Activated naive CD8-positive, alpha-beta T cell treated with anti-CD3 and anti-CD28 coated beads, Interleukin-2, amount 10 ng/mL, durations not matched to agents 7 days and 5 days (primary cell): ENCODE measurements at regions not wholly inside any gene's neighbourhood (a gene's known extent, or its start where the extent isn't known, plus 50 kb on each side); places are given as distances from the start of the nearest gene placed in this dataset.

Experiments
- ATAC-seq: fragments of 150-1000 bp; cut with Tn5 transposase; one replicate; pipeline ENCODE4 v1.10.0; 2021; ENCODE audit warnings: low read depth, moderate library complexity
- POLR2A ChIA-PET: fragments of 350-600 bp; sonication (Branson Sonifier 250); formaldehyde crosslinking; loops from one replicate; lab custom pipeline; 2021; ENCODE audit warnings: antibody characterized with exemption; lab: Charles Lee
- DNase-seq: peaks from one replicate; pipeline ENCODE4 v3.0.0; 2021
- H3K27ac Mint-ChIP-seq: one replicate; pipeline ENCODE4 v1.8.0; 2022; ENCODE audit warnings: mild to moderate bottlenecking, mixed read lengths
- H3K27me3 Mint-ChIP-seq: one replicate; pipeline ENCODE4 v1.8.0; 2022; ENCODE audit warnings: mild to moderate bottlenecking, moderate library complexity, mixed read lengths
- H3K36me3 Mint-ChIP-seq: one replicate; pipeline ENCODE4 v1.8.0; 2021; ENCODE audit warnings: mild to moderate bottlenecking, mixed read lengths
- H3K4me1 Mint-ChIP-seq: one replicate; pipeline ENCODE4 v1.8.0; 2021; ENCODE audit warnings: mixed read lengths
- H3K4me3 Mint-ChIP-seq: one replicate; pipeline ENCODE4 v1.8.0; 2022; ENCODE audit warnings: mild to moderate bottlenecking, moderate library complexity, mixed read lengths
- H3K9me3 Mint-ChIP-seq: one replicate; pipeline ENCODE4 v1.8.0; 2021; ENCODE audit warnings: mixed read lengths

DNA sequence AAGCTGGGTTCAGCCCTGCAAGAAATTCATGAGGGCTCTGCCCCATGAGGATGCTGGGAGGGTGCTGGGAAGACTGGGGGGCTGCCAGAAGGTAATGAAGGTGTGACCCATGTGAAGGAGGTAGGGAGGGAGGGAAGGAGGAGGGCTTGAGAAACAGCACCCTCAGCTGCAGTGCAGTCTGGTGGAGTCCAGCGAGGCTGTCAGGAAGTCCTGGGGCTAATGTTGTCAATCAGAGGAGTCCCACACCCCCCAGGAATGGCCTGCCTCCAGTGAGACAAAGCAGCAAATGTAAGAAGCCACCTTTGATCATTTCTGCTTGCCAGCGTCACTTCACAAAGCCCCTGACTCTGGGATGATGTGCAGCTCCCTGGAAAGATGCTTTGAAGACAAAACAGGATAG is 248.4 kb downstream of the SH3BP4 start:
- DNase-seq (no peak), ATAC-seq (no peak)
- Mint-ChIP-seq H3K4me3 (no peak overlapping the region), H3K36me3 (no peaks in the 10 kb centered on the region), H3K27me3 (peaks cover 2% of the 10 kb centered on the region), H3K9me3 (no peaks in the 10 kb centered on the region), H3K4me1 (no peaks in the 10 kb centered on the region), H3K27ac (no peak overlapping the region)
- POLR2A ChIA-PET, result no interaction called here

DNA sequence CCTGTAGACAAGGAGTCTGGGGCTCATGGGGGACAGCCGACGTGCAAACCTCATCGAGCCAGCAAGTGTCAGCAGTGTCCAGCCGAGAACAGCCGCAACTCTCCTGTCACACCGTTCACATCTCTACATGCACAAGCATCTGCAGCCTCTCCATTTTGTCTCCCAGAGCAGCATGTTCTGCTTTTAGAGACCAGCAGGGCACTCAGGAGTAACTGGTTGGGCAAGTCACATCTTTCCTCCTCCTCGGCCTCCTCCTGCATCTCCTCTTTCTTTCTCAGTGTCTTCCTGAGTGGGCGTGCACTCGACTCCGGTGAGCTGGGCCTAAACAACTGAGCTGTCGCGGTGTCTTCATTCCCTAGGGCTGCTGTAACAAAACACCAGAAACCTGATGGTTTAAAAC is 249.9 kb downstream of the SH3BP4 start:
- DNase-seq (no peak), ATAC-seq (no peak)
- Mint-ChIP-seq H3K4me1 (no peaks in the 10 kb centered on the region), H3K36me3 (no peaks in the 10 kb centered on the region), H3K4me3 (no peak overlapping the region), H3K9me3 (no peaks in the 10 kb centered on the region), H3K27me3 (peaks cover 2% of the 10 kb centered on the region), H3K27ac (no peak overlapping the region)
- POLR2A ChIA-PET, result no interaction called here

DNA sequence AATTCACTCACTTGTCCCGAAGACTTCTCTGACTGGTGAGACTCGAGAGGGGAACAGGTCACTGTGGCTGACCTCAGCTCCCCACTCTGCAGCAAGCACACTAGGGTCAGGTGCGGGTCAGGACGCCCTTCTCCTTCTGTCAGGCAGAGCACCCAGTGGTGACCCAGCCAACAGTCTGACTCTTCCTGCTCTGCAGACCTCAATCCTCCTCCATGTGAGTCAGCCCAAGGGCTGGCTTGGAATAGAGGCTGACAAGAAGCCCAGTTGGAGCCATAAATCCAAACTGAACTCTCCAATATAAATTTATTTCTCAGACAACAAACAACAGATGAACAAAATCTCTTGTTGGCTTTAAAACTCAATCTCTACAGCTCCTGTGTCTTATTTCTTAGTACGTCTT is 253.1 kb downstream of the SH3BP4 start:
- Mint-ChIP-seq H3K27me3 (no peaks in the 10 kb centered on the region), H3K27ac (no peak overlapping the region), H3K36me3 (no peaks in the 10 kb centered on the region), H3K4me3 (no peak overlapping the region), H3K9me3 (no peaks in the 10 kb centered on the region), H3K4me1 (no peaks in the 10 kb centered on the region)
- DNase-seq, result no peak
- POLR2A ChIA-PET, result no interaction called here
- no peak for ATAC-seq

DNA sequence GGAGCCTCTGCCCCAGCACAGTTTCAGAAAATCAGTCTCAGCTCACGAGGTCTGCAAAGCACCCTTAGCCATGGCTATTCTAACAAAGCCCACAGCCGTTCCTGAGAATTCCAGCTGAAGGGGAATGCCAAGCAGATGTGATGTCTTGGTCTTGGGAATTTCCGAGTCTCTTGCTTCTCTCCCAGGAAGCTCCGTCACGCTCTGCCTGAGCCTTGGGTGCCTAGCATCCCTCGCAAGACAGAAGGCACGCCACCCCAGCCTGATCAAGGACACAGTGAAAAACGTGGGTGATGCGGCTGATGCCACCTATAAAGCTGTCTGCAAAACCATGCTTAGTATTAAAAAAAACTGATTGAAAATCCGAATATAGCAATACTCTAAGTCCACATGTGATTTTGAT is 254.6 kb downstream of the SH3BP4 start:
- Mint-ChIP-seq H3K27ac (no peak overlapping the region), H3K27me3 (peaks cover 4% of the 10 kb centered on the region), H3K4me3 (no peak overlapping the region), H3K4me1 (no peaks in the 10 kb centered on the region), H3K9me3 (no peaks in the 10 kb centered on the region), H3K36me3 (no peaks in the 10 kb centered on the region)
- POLR2A ChIA-PET, result no interaction called here
- DNase-seq (no peak), ATAC-seq (no peak)

DNA sequence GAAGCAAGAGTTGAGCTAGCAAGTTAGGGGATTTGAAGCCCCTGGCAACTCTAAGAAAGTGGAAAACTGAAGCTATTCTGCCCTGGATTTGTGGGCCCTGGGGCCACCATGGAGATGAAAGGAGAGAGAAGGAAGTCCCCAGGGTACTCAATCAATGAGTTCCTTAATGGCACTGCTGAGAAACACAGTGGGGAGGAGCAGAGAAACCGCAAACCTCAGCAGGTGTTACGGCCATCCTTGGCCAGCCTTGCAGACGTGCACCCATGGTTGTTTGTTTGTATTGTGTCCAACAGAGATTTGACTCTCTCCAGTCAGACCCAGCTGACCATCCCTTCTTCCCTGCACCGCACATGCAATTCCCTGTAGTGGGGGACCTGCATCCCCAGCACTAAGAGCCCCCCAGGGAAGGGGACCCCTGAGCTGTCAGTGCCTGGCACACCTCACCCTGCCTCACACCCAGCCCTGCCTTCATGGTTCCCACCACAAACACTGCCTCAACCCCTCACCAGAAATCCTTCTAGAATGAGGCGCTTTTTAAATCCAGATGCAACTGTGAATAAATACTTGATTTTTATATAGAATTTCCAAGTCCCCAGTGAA is 255.3 kb downstream of the SH3BP4 start:
- no peak overlapping the region for H3K4me3 Mint-ChIP-seq
- H3K27me3 Mint-ChIP-seq, result peaks cover 6% of the 10 kb centered on the region
- DNase-seq (no peak), ATAC-seq (no peak)
- POLR2A ChIA-PET, result no interaction called here
- H3K4me1 Mint-ChIP-seq, result no peaks in the 10 kb centered on the region
- no peak overlapping the region for H3K27ac Mint-ChIP-seq
- H3K36me3 Mint-ChIP-seq, result no peaks in the 10 kb centered on the region
- H3K9me3 Mint-ChIP-seq, result no peaks in the 10 kb centered on the region

DNA sequence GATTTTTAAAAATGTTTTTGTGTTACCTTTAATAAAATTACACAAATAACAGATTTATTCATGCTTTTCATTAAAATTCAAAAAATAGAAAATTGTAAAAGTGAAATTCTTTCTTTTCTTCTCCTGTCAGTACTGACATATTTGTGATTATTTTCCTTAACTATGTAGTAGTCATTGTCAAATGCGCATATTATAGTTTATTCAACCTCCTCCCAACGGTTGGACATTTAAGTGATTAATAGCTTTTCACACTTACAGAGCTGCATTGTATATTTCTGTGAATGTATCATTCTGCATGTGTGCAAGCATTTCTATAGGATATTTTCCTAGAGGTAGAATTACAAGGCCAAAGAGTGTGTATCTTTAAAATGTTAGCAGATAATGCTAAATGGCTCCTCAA is 259.2 kb downstream of the SH3BP4 start:
- Mint-ChIP-seq H3K27me3 (peaks cover 6% of the 10 kb centered on the region), H3K4me1 (no peaks in the 10 kb centered on the region), H3K27ac (no peak overlapping the region), H3K9me3 (no peaks in the 10 kb centered on the region), H3K4me3 (no peak overlapping the region), H3K36me3 (no peaks in the 10 kb centered on the region)
- POLR2A ChIA-PET, result no interaction called here
- ATAC-seq, result no peak
- DNase-seq, result no peak

DNA sequence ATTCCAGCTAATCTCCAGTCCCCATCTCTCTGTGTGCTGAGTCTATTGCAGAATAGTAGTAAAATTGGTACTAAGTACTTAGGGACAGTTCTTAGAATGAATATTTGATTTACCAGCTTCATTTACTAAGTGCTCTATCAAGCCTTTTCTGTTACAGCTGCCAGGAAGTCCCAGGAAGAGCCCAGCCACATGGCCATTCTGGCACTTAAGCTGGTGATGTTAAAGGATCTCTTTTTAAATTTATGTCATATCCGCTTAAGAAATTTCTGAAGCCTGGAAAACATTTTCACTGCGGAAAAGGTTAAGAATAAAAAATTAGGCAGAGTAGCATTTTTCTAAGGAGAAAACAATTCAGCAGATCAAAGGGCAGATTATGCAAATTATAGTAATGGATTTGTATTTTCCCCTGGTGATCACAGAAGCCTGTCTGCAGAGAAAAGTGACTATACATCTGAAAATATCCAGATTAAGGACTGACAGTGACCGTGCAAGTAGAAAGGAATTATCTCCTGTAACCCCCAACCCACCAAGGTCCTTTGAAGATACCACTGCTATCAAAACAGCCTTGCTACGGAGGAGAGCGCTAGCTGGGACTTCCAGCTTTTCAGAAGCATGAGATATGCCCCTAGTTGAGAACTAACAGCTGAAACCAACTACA is 260.8 kb downstream of the SH3BP4 start:
- Mint-ChIP-seq H3K4me3 (no peak overlapping the region), H3K27me3 (peaks cover 6% of the 10 kb centered on the region), H3K27ac (no peak overlapping the region), H3K36me3 (no peaks in the 10 kb centered on the region), H3K9me3 (no peaks in the 10 kb centered on the region), H3K4me1 (no peaks in the 10 kb centered on the region)
- ATAC-seq (no peak), DNase-seq (no peak)
- POLR2A ChIA-PET, result no interaction called here

DNA sequence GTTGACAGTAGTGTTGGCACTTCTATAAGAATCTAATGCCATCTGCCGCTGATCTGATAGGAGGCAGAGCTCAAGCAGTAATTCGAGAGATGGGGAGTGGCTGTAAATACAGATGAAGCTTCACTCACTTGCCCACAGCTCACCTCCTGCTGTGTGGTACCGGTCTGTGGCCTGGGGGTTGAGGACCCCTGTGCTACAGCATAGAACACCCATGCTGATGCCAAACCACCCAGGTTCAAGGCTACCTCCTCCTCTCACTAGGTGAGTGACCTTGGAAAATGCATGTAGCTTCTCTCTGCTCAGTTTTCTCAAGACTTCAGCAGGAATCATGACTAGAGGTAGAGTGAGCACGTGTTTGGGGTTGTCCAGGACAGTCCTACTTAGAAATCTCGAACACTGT is 263.4 kb downstream of the SH3BP4 start:
- no peak overlapping the region for H3K27ac Mint-ChIP-seq
- no peaks in the 10 kb centered on the region for H3K9me3 Mint-ChIP-seq
- no peaks in the 10 kb centered on the region for H3K4me1 Mint-ChIP-seq
- H3K36me3 Mint-ChIP-seq, result no peaks in the 10 kb centered on the region
- DNase-seq, result no peak
- peaks cover 11% of the 10 kb centered on the region for H3K27me3 Mint-ChIP-seq
- no peak for ATAC-seq
- POLR2A ChIA-PET, result no interaction called here
- H3K4me3 Mint-ChIP-seq, result no peak overlapping the region

DNA sequence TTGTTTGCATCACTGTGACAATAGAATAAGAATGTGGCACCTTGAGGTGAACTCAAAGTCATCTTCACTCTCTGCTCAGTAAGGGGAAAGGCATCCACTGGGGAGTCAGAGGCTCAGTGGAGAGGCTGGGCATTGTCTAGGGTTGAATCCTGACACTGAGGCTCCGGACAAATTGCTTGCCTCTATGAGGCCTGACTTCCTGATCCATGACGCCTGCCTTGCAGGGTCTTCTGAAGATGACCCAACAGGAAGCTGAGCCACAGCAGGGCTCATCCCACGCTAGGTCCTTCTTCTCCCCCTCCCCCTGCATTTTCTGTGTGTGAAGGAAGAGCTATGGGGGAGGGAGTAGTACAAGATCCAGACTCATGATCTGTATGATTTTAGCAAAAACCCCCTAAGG is 265.1 kb downstream of the SH3BP4 start:
- ATAC-seq (no peak), DNase-seq (no peak)
- H3K4me1 Mint-ChIP-seq, result no peaks in the 10 kb centered on the region
- no peaks in the 10 kb centered on the region for H3K9me3 Mint-ChIP-seq
- H3K4me3 Mint-ChIP-seq, result no peak overlapping the region
- H3K27me3 Mint-ChIP-seq, result peaks cover 7% of the 10 kb centered on the region
- POLR2A ChIA-PET, result no interaction called here
- H3K27ac Mint-ChIP-seq, result no peak overlapping the region
- H3K36me3 Mint-ChIP-seq, result no peaks in the 10 kb centered on the region

DNA sequence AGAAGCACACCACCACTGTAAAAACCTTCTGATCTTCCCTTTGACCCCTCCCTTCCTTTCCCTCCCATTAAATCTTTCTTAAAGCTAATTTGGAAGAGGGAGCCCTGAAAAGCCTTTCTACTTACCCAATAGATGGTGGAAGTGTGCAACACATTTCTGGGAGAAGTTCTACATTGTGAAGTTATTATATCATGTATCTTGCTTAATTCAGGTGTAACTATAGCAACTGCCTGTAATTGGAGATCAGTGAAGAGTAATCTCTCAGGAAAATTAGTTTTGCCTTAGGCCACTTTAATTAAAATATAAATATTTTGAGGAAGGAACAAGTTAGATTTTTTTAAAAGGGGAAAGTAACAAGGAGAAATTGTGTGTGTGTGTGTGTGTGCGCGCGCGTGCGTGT is 266.0 kb downstream of the SH3BP4 start:
- no peaks in the 10 kb centered on the region for H3K9me3 Mint-ChIP-seq
- no peak for DNase-seq
- no peak for ATAC-seq
- H3K27me3 Mint-ChIP-seq, result peaks cover 5% of the 10 kb centered on the region
- no peak overlapping the region for H3K4me3 Mint-ChIP-seq
- no peaks in the 10 kb centered on the region for H3K4me1 Mint-ChIP-seq
- no peaks in the 10 kb centered on the region for H3K36me3 Mint-ChIP-seq
- no peak overlapping the region for H3K27ac Mint-ChIP-seq
- POLR2A ChIA-PET, result no interaction called here

DNA sequence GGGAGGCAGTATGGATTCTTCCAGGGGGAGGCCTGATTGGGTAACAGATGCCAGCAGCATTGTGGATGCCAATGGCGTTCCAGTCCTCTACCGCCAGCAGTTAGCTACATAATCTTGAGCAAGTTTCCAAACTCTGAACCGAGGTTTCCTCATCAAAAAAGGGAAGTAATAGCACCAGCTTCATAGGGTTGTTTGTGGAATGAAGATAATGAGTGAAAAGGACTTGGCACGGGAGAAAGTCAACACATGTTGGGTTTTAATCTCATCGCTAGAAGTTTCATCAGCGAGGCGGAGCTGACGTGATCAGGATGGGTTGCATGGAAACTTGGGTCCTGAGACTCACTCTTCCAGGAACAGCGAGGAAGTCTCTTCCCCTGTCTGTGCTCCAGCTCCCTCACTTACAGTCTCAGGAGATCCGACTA is 266.7 kb downstream of the SH3BP4 start:
- POLR2A ChIA-PET, result no interaction called here
- DNase-seq (no peak), ATAC-seq (no peak)
- H3K4me3 Mint-ChIP-seq, result no peak overlapping the region
- H3K27me3 Mint-ChIP-seq, result peaks cover 5% of the 10 kb centered on the region
- H3K4me1 Mint-ChIP-seq, result no peaks in the 10 kb centered on the region
- no peak overlapping the region for H3K27ac Mint-ChIP-seq
- no peaks in the 10 kb centered on the region for H3K9me3 Mint-ChIP-seq
- H3K36me3 Mint-ChIP-seq, result no peaks in the 10 kb centered on the region

DNA sequence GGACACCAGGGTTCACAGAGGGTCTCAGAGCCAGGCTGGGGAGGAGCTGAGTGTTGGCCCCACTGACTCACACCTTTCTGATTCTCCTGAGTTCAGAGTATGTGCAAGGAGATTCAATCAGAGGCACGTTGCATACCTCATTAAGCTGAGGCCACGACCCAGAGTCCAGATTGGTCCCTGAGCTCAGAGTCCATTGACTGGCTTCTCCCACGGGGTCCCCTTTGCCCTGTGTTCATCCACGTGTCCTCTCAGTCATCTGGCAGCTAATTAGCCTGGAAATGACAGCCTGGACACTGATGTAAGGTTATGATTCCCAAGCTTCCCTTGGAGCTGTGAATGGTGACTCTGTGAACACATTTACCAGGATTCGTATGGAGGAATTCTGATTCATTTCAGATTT is 267.2 kb downstream of the SH3BP4 start:
- no peak overlapping the region for H3K4me3 Mint-ChIP-seq
- POLR2A ChIA-PET, result no interaction called here
- peaks cover 1% of the 10 kb centered on the region for H3K9me3 Mint-ChIP-seq
- DNase-seq, result no peak
- no peak overlapping the region for H3K27ac Mint-ChIP-seq
- peaks cover 5% of the 10 kb centered on the region for H3K27me3 Mint-ChIP-seq
- ATAC-seq, result no peak
- H3K36me3 Mint-ChIP-seq, result no peaks in the 10 kb centered on the region
- no peaks in the 10 kb centered on the region for H3K4me1 Mint-ChIP-seq

DNA sequence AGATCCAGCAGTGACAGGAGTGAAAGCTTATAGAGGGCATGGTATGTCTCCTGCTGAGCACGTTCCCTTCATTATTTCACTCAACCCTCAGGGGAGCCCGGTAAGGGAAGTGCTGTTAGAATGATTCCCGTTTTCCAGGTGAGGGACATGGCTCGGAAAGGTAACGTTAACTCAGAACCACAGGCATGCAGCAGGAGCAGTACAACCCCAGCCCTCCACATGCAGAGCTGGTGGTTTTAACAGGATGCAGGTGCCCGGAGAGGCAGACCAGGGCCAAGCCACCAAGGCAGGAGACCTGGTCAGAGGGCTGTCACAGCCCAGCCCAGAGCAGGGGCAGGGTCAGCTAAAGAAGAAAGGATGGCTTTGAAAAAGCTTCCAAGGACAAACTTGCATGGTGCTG is 268.5 kb downstream of the SH3BP4 start:
- POLR2A ChIA-PET, result no interaction called here
- ATAC-seq (no peak), DNase-seq (no peak)
- no peak overlapping the region for H3K4me3 Mint-ChIP-seq
- peaks cover 5% of the 10 kb centered on the region for H3K27me3 Mint-ChIP-seq
- no peaks in the 10 kb centered on the region for H3K4me1 Mint-ChIP-seq
- H3K9me3 Mint-ChIP-seq, result peaks cover 1% of the 10 kb centered on the region
- no peak overlapping the region for H3K27ac Mint-ChIP-seq
- no peaks in the 10 kb centered on the region for H3K36me3 Mint-ChIP-seq

DNA sequence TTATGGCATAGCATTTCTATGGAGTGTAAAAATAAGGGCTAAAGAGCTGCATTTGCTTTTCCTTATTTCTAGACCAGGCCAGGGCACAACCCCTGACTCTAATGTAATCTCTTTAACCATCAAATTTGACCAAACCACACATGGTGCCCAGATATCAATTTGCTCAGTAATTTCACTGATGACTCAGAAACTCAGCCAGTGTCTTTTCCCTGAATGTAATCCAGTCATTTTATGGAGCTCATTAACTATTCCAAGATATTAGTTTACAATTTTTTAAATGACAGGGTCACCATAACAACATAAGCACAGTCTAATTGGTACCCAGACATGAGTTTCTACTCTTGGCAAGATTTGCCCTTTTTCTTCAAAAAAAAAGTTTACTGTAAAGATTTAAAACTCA is 270.8 kb upstream of the AGAP1 start:
- H3K4me3 Mint-ChIP-seq, result no peak overlapping the region
- no peaks in the 10 kb centered on the region for H3K36me3 Mint-ChIP-seq
- no peak for DNase-seq
- POLR2A ChIA-PET, result no interaction called here
- H3K27ac Mint-ChIP-seq, result no peak overlapping the region
- no peak for ATAC-seq
- peaks cover 1% of the 10 kb centered on the region for H3K9me3 Mint-ChIP-seq
- no peaks in the 10 kb centered on the region for H3K4me1 Mint-ChIP-seq
- H3K27me3 Mint-ChIP-seq, result peaks cover 5% of the 10 kb centered on the region
